EL (cell line): ENCODE measurements at regions not wholly inside any gene's neighbourhood (a gene's known extent, or its start where the extent isn't known, plus 50 kb on each side); places are given as distances from the start of the nearest gene placed in this dataset.

ENCODE experiments used
- DNase-seq: peaks from one replicate; pipeline ENCODE4 v3.0.0-alpha.2; 2016

DNA sequence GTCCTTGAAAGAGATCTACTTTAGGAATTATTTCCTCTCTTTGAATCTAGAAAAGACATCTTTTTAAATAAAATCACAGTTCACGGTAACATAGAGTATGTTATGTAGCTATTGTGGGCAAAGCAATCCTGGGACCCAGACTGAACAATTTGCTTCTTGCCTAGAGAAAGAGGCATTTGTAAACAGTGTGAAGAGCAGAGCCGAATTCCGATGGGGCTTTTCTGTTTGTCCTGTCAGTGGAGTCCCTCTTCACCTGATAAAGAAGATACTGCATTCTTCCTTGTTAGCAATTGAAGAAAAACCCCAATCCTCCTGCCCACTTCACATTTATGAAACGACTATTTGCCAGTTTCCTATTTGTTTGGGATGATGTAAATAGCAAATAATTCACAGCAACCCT lies 462.9 kb downstream of the WDR72 start:
- no peak for DNase-seq

DNA sequence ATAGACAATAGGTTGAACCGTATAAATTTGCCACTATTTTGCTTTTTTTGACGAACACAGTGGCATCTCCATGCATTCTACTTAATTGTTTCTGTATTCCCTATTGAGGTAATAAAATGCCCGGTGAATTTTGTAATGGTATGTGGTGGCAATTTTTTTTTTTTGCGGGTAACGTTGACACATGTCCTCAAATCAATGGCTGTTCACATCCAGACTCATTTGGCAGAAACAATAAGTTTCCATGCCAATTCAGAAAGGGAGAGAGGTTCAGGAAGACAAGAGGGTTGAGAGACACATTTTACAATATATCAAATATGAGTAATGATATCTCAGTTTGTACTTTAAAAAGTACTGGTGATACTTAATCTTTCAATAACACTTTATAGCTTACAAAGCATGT lies 463.9 kb downstream of the WDR72 start:
- DNase-seq: no peak

DNA sequence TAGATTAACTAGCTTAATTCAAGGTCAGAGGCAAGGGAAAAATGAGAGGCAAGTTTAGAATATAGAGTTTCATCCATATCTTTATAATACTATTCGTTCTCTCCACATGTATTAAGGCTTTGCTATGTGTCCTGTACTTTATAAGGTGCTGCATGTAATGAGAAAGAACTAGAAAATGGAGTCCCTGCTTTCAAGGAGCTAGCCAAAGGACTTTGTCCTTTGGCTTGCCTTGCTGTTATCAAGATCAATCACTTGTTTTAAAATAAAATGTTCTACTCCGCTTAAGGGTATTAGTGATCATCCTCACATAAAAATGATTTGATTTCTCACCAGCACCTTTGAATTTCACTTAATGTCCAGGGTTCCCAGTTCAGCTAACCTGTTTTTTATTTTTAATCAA lies 470.9 kb downstream of the WDR72 start:
- DNase-seq: no peak

DNA sequence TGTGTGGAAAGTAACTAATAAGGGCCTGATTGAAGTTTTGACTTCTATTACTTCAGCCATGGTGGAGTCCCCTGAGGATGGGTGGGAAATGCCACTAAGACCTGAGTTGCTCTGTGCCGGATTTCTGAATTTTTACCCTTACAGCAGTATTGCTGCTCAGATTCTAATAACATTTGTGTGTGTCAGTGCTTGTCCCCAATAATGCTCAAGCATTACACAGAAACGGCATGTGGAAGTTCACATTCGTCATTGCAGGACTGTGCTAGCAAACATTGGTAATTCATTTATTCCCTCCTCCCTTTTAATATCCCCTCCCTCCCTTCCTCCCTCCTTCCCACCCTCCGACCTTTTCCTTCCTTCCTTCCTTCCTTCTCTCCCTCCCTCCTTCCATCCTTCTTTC lies 484.5 kb upstream of the ONECUT1 start:
- DNase-seq: no peak

DNA sequence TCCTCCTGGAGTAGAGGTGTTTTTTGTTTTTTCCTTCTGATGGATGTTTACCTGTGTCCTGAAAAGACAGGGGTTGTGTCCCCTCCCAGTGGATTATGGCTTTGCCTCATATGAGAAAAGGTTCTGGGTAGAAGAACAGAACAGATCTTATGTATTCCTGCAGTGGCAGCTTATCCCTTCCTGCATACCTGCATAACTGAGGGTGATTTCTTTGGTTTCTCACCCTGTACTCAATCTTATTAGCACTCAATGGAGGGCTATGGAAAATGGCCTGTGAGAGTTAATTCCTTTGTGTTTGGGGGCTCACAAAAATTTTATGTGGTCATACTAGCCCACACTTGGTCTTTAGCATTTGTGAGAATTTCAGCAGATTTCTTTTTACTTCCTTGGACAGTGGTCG lies 482.0 kb upstream of the ONECUT1 start:
- no peak for DNase-seq

DNA sequence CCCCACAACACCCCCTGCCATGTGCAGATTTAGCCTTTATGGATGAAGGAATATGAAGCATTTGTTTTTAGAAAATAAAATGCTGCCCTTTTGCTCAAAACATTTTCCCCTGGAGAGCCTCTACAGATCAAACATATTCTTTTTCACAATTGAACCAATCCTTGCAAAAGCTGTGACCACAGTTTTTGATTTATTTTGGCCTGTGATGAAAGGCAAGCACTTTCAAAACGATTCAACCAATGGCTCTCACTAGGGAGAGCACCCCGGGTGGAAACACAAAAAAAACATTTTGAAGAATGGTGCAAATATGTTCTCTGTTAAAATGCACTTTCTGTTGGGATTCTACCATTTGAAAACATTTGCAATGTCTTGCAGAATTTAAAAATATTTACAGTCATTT lies 476.0 kb upstream of the ONECUT1 start:
- no peak for DNase-seq

DNA sequence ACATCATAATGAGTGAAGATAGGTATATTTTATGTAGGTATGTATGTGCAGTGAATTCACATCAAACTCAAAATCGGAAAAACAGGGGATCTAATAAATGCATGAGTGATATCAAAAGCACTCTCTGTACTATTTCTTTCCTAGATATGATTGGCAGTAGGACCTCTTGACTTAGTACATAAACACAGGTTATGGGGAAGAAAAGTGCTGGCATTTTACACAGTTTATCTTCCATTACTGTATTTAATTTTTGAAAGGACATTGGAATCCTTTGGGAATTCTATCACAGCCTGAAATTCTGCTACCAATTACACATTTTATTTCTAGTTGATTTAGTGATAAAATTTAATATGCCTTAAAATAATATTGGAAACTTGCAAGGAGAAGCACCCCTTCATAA lies 470.5 kb upstream of the ONECUT1 start:
- DNase-seq: no peak

DNA sequence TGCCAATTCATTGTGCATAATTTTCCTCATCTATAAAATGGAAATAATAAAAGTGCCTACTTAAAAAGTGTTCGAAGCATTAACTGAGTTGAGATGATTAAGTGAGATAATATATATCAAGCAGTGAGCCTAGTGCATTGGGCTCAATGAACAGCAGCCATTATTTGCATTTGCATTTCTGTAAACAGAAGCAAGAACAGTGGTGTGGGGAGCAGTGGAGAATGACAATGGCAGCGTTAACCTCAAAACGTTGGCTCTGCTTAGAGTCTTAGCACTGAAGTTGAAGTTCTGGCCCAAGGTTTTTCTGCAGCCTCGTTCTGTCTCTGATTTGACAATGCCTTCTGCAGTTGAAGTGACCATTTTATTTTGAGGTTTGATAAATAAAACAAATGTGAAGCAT lies 466.3 kb upstream of the ONECUT1 start:
- DNase-seq: no peak

DNA sequence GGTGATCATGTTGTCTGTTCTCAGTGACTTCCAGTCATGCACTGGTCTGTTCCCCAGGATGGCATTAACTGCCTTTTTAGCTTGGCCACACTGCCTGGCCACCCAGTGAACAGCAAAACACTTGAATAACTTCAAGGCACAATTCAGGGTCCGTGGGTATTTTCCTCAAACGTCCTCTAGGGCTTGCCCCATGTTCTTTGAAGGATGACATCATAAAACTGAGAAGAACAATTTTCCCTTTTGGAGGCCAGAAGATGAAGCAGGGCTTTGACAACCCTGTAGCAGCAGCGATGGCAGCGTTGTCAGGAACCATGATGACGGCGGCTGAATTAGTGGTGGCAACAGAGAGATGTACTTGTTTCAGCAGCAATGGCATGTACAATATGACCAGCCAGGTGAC lies 465.9 kb upstream of the ONECUT1 start:
- DNase-seq: no peak

DNA sequence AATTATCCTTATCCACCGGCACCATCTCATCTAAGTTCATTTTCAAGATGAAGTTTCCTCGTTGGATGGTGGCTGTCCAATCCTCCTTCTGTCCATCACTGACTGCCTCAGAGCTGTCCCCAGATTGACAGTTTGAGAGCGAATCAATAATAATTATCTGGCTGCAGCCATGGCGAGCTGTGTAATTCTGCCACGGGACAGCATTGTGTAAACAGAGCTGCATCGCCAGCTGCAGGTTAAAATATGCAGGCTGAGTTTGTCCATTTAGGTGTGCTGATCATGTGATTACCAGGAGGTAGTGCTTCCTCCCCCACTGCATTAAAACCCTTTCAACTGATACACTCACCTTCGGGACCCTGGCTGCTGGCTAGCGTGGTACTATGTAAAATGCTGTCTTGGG lies 461.9 kb upstream of the ONECUT1 start:
- no peak for DNase-seq

DNA sequence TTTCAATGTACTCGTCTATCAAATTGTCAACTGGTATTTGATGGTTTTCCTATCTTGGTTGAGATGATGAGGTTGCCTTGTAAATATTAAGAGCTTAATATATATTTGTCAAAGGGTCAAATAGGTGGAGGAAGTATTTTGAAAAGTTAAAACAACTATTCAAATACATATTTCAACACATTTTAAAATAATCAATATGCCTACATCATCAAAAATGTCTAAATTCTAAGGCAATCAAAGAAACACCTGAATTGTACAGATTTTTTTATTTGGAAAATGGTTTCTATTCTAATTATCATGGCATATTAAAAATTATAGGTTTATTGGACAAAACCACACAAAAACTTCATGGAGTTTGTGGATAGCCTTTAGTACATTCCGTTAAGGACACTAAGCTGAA lies 461.4 kb upstream of the ONECUT1 start:
- DNase-seq: no peak

DNA sequence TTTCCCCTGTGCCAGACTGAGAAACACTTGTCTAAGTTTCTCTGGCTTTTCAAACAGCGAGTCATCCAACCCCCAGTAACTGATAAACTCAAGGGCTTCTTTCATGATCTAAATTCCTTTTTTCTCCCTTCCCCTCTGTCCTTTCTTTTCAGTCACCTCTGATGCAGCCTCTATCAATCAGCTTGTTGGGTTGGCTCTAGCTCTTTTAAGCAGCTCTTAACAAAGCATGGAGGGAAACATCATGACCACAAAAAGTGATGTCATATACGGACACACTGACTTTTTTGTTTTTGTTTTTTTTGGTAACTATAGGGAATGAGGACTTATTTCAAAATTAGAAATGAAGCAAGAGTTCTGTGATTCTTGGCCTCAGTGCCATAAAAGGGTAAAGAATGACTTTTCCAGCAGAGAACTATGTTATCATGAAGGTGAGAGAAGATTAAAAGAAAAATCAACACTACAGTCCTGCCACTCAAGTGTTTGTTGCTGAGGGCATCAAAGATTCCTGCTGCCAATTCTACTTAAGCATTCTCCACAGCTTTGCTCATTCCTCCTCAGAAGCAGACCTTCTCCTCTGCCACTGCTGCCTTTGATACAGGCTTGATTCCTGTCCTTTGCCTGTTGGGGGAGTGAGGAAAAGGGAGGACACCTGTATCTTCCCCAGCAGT lies 457.0 kb upstream of the ONECUT1 start:
- no peak for DNase-seq

DNA sequence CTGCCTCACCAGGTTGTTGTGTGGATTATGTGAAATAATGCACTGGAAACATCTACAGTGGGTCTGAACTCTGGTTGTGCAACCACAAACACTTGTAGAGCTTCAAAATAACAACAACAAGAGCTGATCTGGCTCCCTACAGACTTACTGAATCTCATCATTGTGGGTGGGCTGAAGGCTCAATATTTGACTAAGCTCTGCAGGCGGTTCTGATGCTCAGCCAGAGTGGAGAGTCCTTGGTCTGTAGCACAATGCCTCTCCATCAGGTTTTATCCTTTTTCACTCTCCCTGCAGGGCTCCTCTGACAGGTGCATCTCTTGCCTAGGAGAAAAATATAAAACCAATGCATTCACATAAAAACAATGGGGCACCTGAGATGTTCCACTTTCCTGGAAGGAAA lies 456.3 kb upstream of the ONECUT1 start:
- DNase-seq: no peak

DNA sequence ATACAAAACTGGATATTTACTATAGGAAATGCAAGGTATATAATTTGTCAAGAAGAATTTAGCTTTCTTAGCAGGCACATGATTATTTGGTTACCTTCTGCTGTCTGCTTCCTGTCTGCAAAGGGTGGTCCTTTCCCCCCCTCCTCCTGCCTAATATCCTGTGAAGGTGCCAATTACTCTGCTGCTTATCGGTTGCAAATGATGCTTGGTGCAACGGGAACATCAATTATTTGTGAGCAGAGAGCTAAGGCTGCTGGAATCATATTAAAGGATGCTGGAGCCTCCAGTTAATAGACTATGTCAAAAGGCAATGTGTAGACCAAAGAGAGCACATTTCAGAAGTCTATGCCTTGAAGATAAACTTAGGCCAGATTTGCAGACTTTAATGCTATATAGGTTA lies 443.7 kb upstream of the ONECUT1 start:
- DNase-seq: no peak

DNA sequence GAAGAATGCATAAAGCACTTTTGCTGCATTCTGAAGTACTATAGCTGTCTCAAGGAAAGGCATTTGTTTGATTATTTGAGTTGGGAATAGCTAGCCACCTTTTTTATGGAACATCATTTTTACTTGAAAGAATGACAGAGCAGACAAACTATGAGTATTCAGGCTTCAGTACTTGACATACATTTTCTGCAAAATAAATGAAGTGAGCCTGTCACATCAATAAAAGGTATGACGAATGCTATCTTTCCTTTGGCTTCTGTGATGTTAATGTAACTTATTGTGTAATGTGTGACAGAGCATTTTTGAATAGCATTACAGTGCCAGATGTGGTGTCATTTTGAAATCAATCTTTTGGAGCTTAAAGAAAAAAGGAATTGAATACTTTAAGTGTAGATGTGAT lies 440.3 kb upstream of the ONECUT1 start:
- no peak for DNase-seq

DNA sequence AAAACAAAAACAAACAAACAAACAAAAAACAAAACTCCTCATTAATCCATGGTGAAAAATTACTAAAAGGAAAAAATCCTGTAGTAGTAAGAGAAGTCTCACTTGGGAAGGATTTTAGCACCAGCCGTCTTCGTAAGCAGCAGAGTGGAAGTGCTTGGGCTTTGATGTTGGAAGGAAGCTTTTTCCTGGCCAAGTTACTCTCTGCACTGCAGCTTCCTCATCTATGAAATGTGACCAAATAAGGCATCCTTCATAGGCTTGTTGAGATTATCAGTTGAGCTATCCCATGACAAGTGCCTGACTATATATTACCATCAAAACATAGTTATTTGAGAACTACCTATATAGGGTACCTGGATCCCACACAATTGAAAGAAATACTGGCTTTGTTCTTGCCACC lies 436.4 kb upstream of the ONECUT1 start:
- DNase-seq: no peak

DNA sequence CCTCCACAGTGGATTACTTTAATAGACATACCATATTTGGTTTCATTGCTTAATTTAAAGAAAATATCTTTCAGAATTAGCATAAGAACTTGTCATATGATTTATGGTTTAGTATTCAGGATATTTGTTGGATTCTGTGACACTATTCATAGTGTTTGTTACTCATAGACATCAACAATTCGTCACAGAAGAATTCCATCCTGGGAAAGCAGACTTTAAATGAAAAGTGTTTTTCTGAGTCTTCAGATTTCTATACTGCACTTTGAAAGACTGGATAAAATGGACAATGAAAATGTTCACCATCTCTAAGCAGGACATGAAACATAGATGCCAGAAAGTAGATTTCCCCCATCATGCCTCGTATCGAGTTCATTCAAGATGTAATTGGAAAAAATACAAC lies 435.6 kb upstream of the ONECUT1 start:
- no peak for DNase-seq

DNA sequence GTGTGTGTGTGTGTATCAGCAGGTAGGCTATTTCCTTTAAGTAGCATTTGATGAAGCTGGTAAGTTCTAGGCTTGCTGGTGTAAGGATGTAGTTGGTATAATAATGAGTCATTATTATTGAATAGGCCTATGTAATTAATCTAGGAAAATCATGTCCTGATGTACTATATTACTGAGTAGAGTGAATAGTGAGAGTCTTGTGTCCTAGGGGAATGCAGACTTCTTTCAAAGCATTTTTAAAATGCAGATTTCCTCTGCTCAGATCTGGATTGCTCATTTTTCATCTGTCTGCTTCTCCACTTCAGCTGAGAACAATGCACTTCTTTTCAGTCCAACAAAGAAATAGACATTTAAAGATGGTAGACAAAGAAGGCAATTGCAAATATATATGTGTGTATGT lies 434.2 kb upstream of the ONECUT1 start:
- no peak for DNase-seq

DNA sequence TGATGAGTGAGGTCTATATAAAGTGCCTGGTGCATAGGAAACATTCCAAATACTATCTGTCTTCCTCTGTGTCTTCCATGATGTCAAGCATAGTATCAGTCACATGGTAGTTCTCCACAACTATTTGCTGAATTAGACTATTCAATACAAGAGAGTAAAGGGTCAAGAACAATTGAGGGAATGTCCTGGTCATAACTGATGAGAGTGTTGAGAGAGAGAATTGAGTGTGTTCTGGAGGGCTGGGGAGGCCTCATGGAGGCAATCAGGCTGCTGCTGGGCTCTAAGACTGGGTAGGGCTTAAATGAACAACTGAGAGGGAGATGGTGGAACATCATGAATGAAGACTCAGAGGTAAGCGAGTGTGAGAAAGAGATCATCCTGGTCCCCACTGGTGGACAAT lies 433.7 kb upstream of the ONECUT1 start:
- DNase-seq: no peak

DNA sequence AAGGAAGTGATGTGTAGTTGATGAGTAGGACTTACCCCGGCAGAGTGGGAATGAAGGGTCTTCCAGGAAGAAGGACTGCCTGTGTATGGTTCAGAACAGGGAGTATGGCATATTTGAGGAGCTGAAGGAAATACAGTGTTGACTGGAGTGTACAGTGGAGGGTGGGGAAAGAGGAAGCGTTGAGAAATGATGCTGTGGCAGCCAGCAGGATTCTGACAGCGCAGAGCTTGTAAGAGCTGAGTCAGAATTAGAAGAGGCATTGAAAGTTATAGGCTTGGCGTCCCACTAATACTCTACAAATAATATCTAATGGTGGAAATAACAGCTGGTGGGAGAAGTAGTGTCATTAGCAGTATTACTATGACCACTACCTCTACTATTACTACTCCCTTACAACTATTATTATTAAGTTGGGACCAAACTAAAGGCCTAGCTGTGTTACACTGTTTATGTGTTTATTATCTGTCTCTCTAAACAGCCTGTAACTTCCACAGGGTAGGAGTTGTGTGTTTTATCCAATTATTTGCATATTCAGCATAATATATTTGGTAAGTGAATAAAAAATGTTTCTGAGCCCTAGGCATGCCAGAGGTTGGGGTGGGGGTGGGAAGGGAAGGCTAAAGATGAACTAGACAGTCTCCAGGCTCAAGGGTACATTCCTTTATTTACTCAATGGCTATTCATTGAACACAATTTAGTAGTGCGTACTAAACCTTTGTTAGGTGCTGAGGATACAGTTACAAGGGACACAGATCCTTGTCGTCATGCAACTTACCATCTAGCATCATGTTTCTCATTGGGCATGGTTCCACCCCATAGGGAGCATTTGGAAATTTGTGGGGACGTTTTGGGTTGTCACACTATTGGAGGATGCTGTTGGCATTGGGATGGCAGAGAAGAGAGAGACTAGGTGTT lies 428.8 kb upstream of the ONECUT1 start:
- no peak for DNase-seq

DNA sequence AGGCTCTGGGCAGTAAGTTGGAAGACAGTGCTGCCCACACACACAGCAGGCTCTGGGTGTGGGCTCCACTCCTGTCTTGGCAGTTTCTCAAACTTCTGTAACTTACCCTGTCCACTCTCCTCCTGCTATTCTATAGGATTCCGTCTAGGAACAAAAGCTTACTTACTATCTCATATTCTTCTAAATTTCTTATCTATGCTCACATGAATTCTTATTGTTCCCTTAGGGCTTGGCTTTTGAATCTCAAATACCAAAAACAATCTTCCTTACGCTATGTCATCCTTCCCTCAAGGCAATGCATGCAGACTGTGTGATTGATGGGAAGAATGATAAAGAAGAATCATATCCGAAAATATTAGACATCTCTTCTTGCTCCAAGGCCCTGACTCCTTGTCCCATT lies 425.9 kb upstream of the ONECUT1 start:
- DNase-seq: no peak

DNA sequence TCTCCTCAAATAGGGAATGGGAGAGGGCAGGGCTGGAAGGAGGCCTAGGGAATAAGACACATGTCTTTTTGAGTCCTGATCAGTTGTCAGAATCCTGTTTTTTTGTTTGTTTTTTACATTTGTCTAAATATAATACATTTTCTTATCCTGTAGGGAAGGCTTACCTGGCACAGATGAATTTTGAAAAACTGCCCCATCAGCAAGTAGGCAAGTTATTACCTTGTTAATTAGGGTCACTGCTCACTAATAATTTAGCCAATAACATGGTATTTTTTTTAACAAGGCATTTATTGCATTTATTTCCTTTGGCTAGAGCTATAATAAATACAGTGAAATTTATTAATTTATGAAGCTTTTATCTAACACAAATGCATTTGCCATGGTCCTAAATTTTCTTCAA lies 423.2 kb upstream of the ONECUT1 start:
- DNase-seq: no peak

DNA sequence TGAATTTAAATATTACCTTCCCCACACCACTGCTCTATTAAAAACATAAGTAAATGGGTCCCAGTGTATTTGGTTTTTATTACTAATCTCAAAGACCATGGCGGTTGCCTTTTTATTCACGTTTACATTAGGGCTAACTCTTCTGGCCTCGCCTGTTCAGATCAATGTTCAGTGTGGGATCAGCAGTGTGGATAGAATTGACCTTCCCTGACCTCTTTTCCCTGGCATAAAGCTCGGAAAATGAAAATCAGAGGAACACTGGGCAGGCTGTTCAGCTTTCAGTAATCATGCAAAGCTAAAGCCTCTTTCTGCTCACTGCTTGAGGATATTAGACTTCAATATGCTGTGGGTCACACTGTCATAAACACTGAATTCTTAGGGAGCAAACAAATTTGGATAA lies 422.6 kb upstream of the ONECUT1 start:
- no peak for DNase-seq

DNA sequence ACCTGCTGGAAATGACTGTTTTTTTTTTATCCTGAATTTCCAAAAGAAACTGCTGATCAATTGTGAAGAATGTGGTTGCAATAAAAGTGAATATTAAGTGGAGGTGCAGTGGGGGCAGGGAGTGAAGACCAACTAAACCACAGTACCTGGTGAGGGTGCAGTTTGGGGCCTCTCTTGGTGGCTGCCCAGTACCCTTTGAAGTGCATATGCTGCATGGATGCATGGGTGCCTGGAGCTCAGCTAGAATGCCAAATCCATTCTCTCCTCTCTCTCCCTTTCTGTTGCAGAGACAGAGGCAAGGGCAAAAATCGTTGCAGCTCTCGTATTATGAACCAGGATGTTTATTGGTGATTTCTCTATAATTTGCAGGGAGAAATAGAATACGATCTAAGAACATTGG lies 420.5 kb upstream of the ONECUT1 start:
- no peak for DNase-seq
